HG03196 (cell line): ENCODE measurements at regions not wholly inside any gene's neighbourhood (a gene's known extent, or its start where the extent isn't known, plus 50 kb on each side); places are given as distances from the start of the nearest gene placed in this dataset.
A peak's percentile ranks its signal among the peaks of the same experiment; 100 is the strongest.
"Not testable (repeated sequence)": the region's sequence is repeated elsewhere in the genome, so short reads cannot be mapped to it uniquely, and the experiment has no call there.

ENCODE experiments used
- ATAC-seq: cut with Tn5 transposase; IDR thresholded peaks from one replicate; pipeline ENCODE4 v1.9.1; 2021; ENCODE audit not compliant: unreplicated experiment

GRCh38 chr9:66601472-66601871 is 299.1 kb upstream of the ZNF658 start:
- not testable (repeated sequence) for ATAC-seq

- ATAC-seq, result not testable (repeated sequence)
These were observed 268.9 kb upstream of the ZNF658 start for GRCh38 chr9:66631521-66632046.

GRCh38 chr9:66647675-66648074 is 252.8 kb upstream of the ZNF658 start:
- not testable (repeated sequence) for ATAC-seq

GRCh38 chr9:66690242-66690641 is 210.3 kb upstream of the ZNF658 start:
- not testable (repeated sequence) for ATAC-seq

GRCh38 chr9:66695561-66696240 is 204.8 kb upstream of the ZNF658 start:
- ATAC-seq, result peak; percentile 65

- ATAC-seq, result not testable (repeated sequence)
These were observed 203.0 kb upstream of the ZNF658 start for GRCh38 chr9:66697343-66698065.

GRCh38 chr9:66698066-66698455 is 202.5 kb upstream of the ZNF658 start:
- not testable (repeated sequence) for ATAC-seq

- not testable (repeated sequence) for ATAC-seq
These were observed 198.8 kb upstream of the ZNF658 start for GRCh38 chr9:66701411-66702377.

- ATAC-seq, result not testable (repeated sequence)
These were observed 189.0 kb upstream of the ZNF658 start for GRCh38 chr9:66711553-66711952.

- ATAC-seq, result peak; percentile 54
These were observed 187.7 kb upstream of the ZNF658 start for GRCh38 chr9:66712870-66713269.

GRCh38 chr9:66713552-66713951 is 187.0 kb upstream of the ZNF658 start:
- ATAC-seq, result not testable (repeated sequence)

GRCh38 chr9:66720845-66721244 is 179.7 kb upstream of the ZNF658 start:
- not testable (repeated sequence) for ATAC-seq

- not testable (repeated sequence) for ATAC-seq
These were observed 173.0 kb upstream of the ZNF658 start for GRCh38 chr9:66727540-66727939.

GRCh38 chr9:66736686-66737085 is 163.8 kb upstream of the ZNF658 start:
- ATAC-seq, result not testable (repeated sequence)

- ATAC-seq, result not testable (repeated sequence)
These were observed 162.1 kb upstream of the ZNF658 start for GRCh38 chr9:66738418-66738817.

GRCh38 chr9:66740136-66740535 is 160.4 kb upstream of the ZNF658 start:
- ATAC-seq, result not testable (repeated sequence)

- not testable (repeated sequence) for ATAC-seq
These were observed 154.7 kb upstream of the ZNF658 start for GRCh38 chr9:66745846-66746245.

GRCh38 chr9:66752324-66752923 is 148.1 kb upstream of the ZNF658 start:
- not testable (repeated sequence) for ATAC-seq

- not testable (repeated sequence) for ATAC-seq
These were observed 140.6 kb upstream of the ZNF658 start for GRCh38 chr9:66759825-66760492.
